H9 (cell line): ENCODE measurements at regions not wholly inside any gene's neighbourhood (a gene's known extent, or its start where the extent isn't known, plus 50 kb on each side); places are given as distances from the start of the nearest gene placed in this dataset.

ENCODE experiments used
- DNase-seq: peaks from one replicate; pipeline ENCODE4 v3.0.0-alpha.2; 2017
- H2AFZ ChIP-seq: one replicate; pipeline ENCODE4 v1.6.1; 2013; ENCODE audit warnings: mild to moderate bottlenecking, low read length, control low read depth, moderate library complexity
- H2AK5ac ChIP-seq: 2 replicates; pipeline ENCODE4 v1.6.1; 2013; ENCODE audit warnings: low read length, control low read depth, mixed read lengths; ENCODE audit not compliant: insufficient read length
- H2BK120ac ChIP-seq: one replicate; pipeline ENCODE4 v1.6.1; 2013; ENCODE audit warnings: low read depth, mild to moderate bottlenecking, low read length, control low read depth, inconsistent platforms; ENCODE audit not compliant: poor library complexity, severe bottlenecking
- H2BK12ac ChIP-seq: 2 replicates; pipeline ENCODE4 v1.6.1; 2013; ENCODE audit warnings: low read length, control low read depth, mixed read lengths, low read depth; ENCODE audit not compliant: insufficient read length
- H2BK15ac ChIP-seq: 2 replicates; pipeline ENCODE4 v1.6.1; 2013; ENCODE audit warnings: low read depth, low read length, control low read depth
- H2BK20ac ChIP-seq: one replicate; pipeline ENCODE4 v1.6.1; 2013; ENCODE audit warnings: low read depth, mild to moderate bottlenecking, low read length, control low read depth, inconsistent platforms; ENCODE audit not compliant: poor library complexity, severe bottlenecking
- H2BK5ac ChIP-seq: 2 replicates; pipeline ENCODE4 v1.6.1; 2013; ENCODE audit warnings: low read length, control low read depth, mixed read lengths; ENCODE audit not compliant: insufficient read length
- H3K14ac ChIP-seq: 2 replicates; pipeline ENCODE4 v1.6.1; 2013; ENCODE audit warnings: low read length, control low read depth; ENCODE audit not compliant: insufficient read depth
- H3K18ac ChIP-seq: 2 replicates; pipeline ENCODE4 v1.6.1; 2013; ENCODE audit warnings: low read depth, mild to moderate bottlenecking, mixed read lengths, low read length, control low read depth; ENCODE audit not compliant: insufficient read length
- H3K23ac ChIP-seq: 2 replicates; pipeline ENCODE4 v1.6.1; 2013; ENCODE audit warnings: low read length, control low read depth, mixed read lengths, low read depth; ENCODE audit not compliant: insufficient read length
- H3K23me2 ChIP-seq: 2 replicates; pipeline ENCODE4 v1.6.1; 2013; ENCODE audit warnings: low read depth, mild to moderate bottlenecking, mixed read lengths, low read length, control low read depth; ENCODE audit not compliant: insufficient read length, poor library complexity, severe bottlenecking
- H3K27ac ChIP-seq: 2 replicates; pipeline ENCODE4 v1.5.1; 2013; ENCODE audit warnings: low read length, control low read depth, mixed read lengths, low read depth; ENCODE audit not compliant: insufficient read length
- H3K27me3 ChIP-seq: 2 replicates; pipeline ENCODE4 v1.6.1; 2013; ENCODE audit warnings: low read length, control low read depth, inconsistent platforms; ENCODE audit not compliant: insufficient read depth
- H3K4ac ChIP-seq: 2 replicates; pipeline ENCODE4 v1.6.1; 2013; ENCODE audit warnings: low read depth, mild to moderate bottlenecking, control low read depth, inconsistent platforms, low read length, moderate library complexity
- H3K4me1 ChIP-seq: 2 replicates; pipeline ENCODE4 v1.6.1; 2013; ENCODE audit warnings: low read length, control low read depth, inconsistent platforms; ENCODE audit not compliant: insufficient read depth
- H3K4me2 ChIP-seq: 2 replicates; pipeline ENCODE4 v1.6.1; 2013; ENCODE audit warnings: low read length, control low read depth, mixed read lengths; ENCODE audit not compliant: insufficient read length, insufficient read depth
- H3K56ac ChIP-seq: 2 replicates; pipeline ENCODE4 v1.6.1; 2013; ENCODE audit warnings: low read depth, mild to moderate bottlenecking, mixed read lengths, low read length, control low read depth; ENCODE audit not compliant: insufficient read length
- H3K79me1 ChIP-seq: 2 replicates; pipeline ENCODE4 v1.6.1; 2013; ENCODE audit warnings: low read depth, mild to moderate bottlenecking, moderate library complexity, low read length, control low read depth, inconsistent platforms; ENCODE audit not compliant: insufficient read depth, poor library complexity, severe bottlenecking
- H3K79me2 ChIP-seq: 2 replicates; pipeline ENCODE4 v1.6.1; 2013; ENCODE audit warnings: low read length, control low read depth, inconsistent platforms; ENCODE audit not compliant: insufficient read depth
- H3K9ac ChIP-seq: 2 replicates; pipeline ENCODE4 v1.6.1; 2013; ENCODE audit warnings: low read length, control low read depth, mixed read lengths; ENCODE audit not compliant: insufficient read length; ENCODE audit errors: extremely low read depth
- H3K9me3 ChIP-seq: one replicate; pipeline ENCODE4 v1.6.1; 2013; ENCODE audit warnings: low read depth, low read length, inconsistent platforms; ENCODE audit not compliant: control insufficient read depth
- H3T11ph ChIP-seq: one replicate; pipeline ENCODE4 v1.6.1; 2013; ENCODE audit warnings: mild to moderate bottlenecking, low read length, control low read depth, inconsistent platforms
- H4K20me1 ChIP-seq: one replicate; pipeline ENCODE4 v1.6.1; 2013; ENCODE audit not compliant: control insufficient read depth, insufficient read length, insufficient read depth
- H4K5ac ChIP-seq: 2 replicates; pipeline ENCODE4 v1.6.1; 2013; ENCODE audit warnings: low read depth, mild to moderate bottlenecking, mixed read lengths, low read length, control low read depth; ENCODE audit not compliant: insufficient read length
- H4K8ac ChIP-seq: replicated peaks from 2 replicates; pipeline ENCODE4 v1.6.1; 2013; ENCODE audit warnings: low read length, control low read depth, mixed read lengths, low read depth; ENCODE audit not compliant: insufficient read length
- H4K91ac ChIP-seq: 2 replicates; pipeline ENCODE4 v1.6.1; 2013; ENCODE audit warnings: low read depth, mild to moderate bottlenecking, moderate library complexity, mixed read lengths, low read length, control low read depth; ENCODE audit not compliant: insufficient read length
- H3K27ac Mint-ChIP-seq, 3 experiments: 2 replicates in 2 of 3; 3 replicates in 1 of 3; pipeline ENCODE4 v1.8.0; 2020 to 2021; ENCODE audit warnings: mixed read lengths in 3 of 3, mild to moderate bottlenecking in 1 of 3, moderate library complexity in 1 of 3
- H3K27me3 Mint-ChIP-seq: 2 replicates; pipeline ENCODE4 v1.8.0; 2021; ENCODE audit warnings: low read depth, mild to moderate bottlenecking, moderate library complexity, mixed read lengths
- H3K36me3 Mint-ChIP-seq, 3 experiments: 2 replicates in 2 of 3; 3 replicates in 1 of 3; pipeline ENCODE4 v1.8.0; 2020 to 2021; ENCODE audit warnings: low read depth in 3 of 3, mixed read lengths in 3 of 3; ENCODE audit not compliant: insufficient read depth in 1 of 3
- H3K4me1 Mint-ChIP-seq, 2 experiments: 2 replicates each; pipeline ENCODE4 v1.8.0; 2020; ENCODE audit warnings: mixed read lengths in 2 of 2
- H3K4me3 Mint-ChIP-seq, 2 experiments: 2 replicates in 1 of 2; 3 replicates in 1 of 2; pipeline ENCODE4 v1.8.0; 2020 to 2021; ENCODE audit warnings: mild to moderate bottlenecking in 2 of 2, mixed read lengths in 2 of 2, moderate library complexity in 1 of 2
- H3K9me3 Mint-ChIP-seq, 2 experiments: 2 replicates in 1 of 2; 3 replicates in 1 of 2; pipeline ENCODE4 v1.8.0; 2020; ENCODE audit warnings: mild to moderate bottlenecking in 2 of 2, mixed read lengths in 2 of 2, moderate library complexity in 1 of 2
- WGBS: extraction: QIAGEN DNeasy Blood & Tissue Kit; methylation state at CpG from one replicate; pipeline ENCODE4 v1.1.7; 2013; ENCODE audit warnings: missing lambda C conversion rate, low lambda C conversion rate, mixed read lengths; ENCODE audit not compliant: insufficient read length; ENCODE audit errors: extremely low coverage; 5-methylcytosine and 5-hydroxymethylcytosine counted together
- TF ChIP-seq, protein P1 (sequence below): fragments of 200-600 bp; sonication (generic); conservative IDR thresholded peaks from 3 replicates; pipeline ENCODE4 v1.8.0; 2021; ENCODE audit warnings: antibody characterized with exemption, mild to moderate bottlenecking

DNA sequence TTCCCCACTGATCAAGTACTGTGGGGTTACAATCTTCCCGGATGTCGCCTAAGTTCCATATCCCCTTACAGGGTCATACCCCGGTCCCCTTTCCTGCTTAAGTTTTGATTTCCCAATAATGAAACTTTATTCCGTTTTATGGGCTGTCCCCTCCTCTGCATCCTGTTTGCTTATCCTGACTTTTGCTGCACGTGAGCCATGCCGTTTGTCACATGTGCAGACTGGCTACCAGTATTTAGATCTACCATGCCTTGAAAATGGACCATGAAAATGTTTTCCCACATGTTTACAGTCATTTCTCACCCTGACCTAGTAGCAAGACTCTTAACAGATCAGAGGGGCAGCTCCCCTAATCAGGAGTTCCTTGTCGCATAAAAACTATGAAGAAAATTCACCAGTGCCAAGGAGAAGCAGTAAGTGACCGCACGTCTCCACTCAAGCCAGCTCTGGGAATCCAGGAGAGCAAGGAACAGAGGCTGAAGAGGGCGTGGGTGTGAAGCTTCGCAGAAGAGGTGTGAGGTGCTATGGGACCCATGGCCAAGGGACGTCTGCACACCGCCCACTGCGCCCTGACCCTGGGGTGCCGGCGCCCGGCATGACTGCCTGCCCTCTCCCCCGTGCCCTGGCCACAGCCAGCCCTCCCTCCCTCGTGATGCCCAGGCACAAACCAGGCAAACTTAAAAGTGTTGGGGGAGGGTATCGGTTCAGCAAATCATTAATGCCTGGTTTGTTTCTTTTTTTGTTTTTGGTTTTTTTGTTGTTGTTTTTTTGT lies 440.8 kb upstream of the SALL3 start:
- Histone ChIP-seq H3K56ac (no peak overlapping the region), H4K20me1 (no peaks in the 10 kb centered on the region), H3K18ac (no peak overlapping the region), H3K14ac (no peak overlapping the region), H3K4me2 (no peak overlapping the region), H3T11ph (no peak overlapping the region), H3K4ac (no peak overlapping the region), H2BK15ac (no peak overlapping the region), H2BK12ac (no peak overlapping the region), H4K8ac (no peak overlapping the region), H2AFZ (no peak overlapping the region), H3K23ac (no peak overlapping the region), H2BK5ac (no peak overlapping the region), H4K5ac (no peak overlapping the region), H3K27me3 (no peaks in the 10 kb centered on the region), H3K79me2 (no peaks in the 10 kb centered on the region), H3K4me1 (no peaks in the 10 kb centered on the region), H2BK120ac (no peak overlapping the region), H2AK5ac (no peak overlapping the region), H3K9me3 (no peaks in the 10 kb centered on the region), H3K27ac (no peak overlapping the region), H3K23me2 (no peaks in the 10 kb centered on the region), H2BK20ac (no peak overlapping the region), H4K91ac (no peak overlapping the region), H3K79me1 (no peaks in the 10 kb centered on the region), H3K9ac (no peak overlapping the region)
- WGBS: no CpG with 5 or more reads among the region's 20 CpGs
- TF ChIP-seq, protein P1, sequence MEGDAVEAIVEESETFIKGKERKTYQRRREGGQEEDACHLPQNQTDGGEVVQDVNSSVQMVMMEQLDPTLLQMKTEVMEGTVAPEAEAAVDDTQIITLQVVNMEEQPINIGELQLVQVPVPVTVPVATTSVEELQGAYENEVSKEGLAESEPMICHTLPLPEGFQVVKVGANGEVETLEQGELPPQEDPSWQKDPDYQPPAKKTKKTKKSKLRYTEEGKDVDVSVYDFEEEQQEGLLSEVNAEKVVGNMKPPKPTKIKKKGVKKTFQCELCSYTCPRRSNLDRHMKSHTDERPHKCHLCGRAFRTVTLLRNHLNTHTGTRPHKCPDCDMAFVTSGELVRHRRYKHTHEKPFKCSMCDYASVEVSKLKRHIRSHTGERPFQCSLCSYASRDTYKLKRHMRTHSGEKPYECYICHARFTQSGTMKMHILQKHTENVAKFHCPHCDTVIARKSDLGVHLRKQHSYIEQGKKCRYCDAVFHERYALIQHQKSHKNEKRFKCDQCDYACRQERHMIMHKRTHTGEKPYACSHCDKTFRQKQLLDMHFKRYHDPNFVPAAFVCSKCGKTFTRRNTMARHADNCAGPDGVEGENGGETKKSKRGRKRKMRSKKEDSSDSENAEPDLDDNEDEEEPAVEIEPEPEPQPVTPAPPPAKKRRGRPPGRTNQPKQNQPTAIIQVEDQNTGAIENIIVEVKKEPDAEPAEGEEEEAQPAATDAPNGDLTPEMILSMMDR: no peak
- H3K4me1 Mint-ChIP-seq: peaks cover 0 to 16% of the 10 kb centered on the region in 2 experiments; a peak in 3 of 4 replicates
- H3K4me3 Mint-ChIP-seq: no peak overlapping the region
- H3K27ac Mint-ChIP-seq: no peak overlapping the region
- DNase-seq: no peak
- H3K36me3 Mint-ChIP-seq: no peaks in the 10 kb centered on the region
- no peaks in the 10 kb centered on the region; the same call in 1 of the 2 replicates for H3K27me3 Mint-ChIP-seq
- no peaks in the 10 kb centered on the region for H3K9me3 Mint-ChIP-seq
